Left renal cortex interstitium (tissue), 4 donors: ENCODE measurements at regions not wholly inside any gene's neighbourhood (a gene's known extent, or its start where the extent isn't known, plus 50 kb on each side); places are given as distances from the start of the nearest gene placed in this dataset.

Source experiments
- DNase-seq, 4 donors: peaks; one replicate each; pipeline ENCODE4 v3.0.0-alpha.2; 2013; ENCODE audit warnings: low read depth in 4 of 4, low spot score in 2 of 4, missing footprints in 1 of 4

DNA sequence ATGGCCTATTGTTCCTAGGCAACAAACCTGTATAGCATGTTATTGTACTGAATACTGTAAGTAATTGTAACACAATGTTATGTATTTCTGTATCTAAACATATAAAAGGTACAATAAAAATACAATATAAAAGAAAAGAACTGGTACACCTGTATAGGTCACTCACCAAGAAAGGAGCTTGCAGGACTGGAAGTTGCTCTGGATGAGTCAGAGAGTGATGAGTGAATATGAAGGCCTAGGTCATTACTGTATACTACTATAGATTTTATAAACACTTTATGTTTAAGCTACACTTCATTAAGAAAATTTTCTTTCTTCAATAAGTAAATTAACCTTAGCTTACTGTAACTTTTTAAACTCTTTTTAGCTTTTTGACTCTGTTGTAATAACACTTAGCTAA lies 559.9 kb downstream of the PLPP3 start:
- DNase-seq: no peak

DNA sequence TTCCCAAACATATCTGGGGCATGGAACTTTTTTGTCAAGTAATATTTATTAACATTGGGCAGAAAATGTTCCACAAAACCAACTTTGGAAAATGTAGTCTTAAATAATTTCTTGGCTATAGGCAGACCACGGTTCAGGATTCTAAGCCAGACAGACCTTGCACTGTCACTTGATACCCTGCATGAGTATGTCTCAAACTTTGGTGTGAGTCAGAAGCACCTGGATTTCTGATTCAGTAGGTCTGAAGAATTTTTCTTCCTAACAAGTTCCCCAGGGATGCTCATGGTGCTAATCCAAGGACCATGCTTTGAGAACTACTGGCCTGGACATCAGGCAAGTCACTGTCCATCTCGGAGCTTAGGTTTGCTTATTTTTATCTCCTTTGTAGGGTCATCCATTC lies 562.0 kb downstream of the PLPP3 start:
- no peak for DNase-seq

DNA sequence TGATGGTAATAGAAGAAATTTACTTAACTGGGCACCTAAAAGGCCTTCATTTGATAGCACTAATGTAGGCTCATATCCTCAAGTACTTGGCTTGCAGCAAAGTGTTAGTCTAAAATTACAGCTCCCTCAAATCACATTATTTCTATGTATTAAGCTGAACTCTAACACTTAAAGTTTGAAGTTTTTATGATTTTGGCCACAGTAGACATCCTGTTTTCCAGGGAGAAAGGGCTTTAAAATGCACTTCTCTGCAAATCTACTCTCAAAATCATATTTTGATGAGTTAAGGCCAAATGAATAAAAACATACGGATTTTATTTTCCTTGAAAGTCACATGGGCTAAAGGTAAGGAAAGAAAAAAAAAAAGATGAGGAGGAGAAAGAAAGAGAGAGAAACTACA lies 575.5 kb downstream of the PLPP3 start:
- peak in 2 of 4 donors; percentile 6 to 16 for DNase-seq

DNA sequence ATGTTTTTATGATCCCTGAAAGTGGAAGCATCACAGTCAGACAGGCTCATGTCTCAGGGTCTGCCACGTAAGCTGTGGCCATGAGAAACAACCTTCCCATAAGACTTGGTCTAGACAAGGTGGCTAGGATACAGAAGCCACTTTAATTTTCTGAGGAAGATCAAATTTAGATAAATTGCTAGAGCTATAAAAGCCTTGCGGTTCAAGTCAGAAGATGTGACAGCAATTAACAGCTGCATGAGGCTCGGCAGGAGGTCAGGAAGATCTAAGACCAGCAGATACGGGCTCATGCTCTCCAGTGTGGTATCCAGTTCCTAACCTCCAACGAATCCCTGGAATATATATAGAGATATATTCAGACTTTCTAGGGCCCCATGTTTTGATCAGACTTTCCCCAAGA lies 577.1 kb downstream of the PLPP3 start:
- no peak for DNase-seq

DNA sequence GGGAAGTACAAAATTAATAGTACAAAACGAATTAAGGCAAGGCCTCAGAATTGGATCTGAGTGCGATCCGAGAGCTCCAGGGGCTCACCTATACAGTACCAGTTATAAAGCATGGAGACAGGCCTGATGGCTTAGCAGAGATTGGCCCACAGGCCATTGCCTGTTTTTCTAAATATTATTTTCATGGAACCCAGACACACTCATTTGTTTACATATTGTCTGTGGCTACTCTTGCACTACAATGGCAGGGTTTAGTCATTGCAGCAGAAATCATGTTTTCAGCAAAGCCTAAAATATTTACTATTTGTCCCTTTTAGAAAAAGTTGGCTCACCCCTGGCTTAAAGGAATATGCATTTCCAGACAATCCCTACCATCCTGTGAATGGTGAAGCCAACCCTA lies 578.9 kb downstream of the PLPP3 start:
- no peak for DNase-seq

DNA sequence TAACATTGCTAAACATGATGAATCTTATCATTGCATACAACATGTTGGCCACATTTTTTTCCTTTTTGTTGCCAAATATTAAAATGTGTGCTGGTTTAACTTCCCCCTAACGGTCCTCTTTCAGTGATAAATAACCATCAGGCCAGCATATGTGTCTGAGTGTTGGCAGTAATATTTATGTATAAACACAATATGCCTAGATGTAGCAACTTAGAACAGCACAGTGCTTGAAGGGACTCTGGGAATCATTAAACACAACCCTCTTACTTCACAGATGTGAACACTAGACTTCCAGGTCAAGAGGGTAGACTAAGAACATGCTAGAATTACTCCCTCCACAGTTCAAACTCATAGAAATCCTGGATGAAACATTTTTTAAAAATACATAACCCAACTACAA lies 581.8 kb downstream of the PLPP3 start:
- no peak for DNase-seq

DNA sequence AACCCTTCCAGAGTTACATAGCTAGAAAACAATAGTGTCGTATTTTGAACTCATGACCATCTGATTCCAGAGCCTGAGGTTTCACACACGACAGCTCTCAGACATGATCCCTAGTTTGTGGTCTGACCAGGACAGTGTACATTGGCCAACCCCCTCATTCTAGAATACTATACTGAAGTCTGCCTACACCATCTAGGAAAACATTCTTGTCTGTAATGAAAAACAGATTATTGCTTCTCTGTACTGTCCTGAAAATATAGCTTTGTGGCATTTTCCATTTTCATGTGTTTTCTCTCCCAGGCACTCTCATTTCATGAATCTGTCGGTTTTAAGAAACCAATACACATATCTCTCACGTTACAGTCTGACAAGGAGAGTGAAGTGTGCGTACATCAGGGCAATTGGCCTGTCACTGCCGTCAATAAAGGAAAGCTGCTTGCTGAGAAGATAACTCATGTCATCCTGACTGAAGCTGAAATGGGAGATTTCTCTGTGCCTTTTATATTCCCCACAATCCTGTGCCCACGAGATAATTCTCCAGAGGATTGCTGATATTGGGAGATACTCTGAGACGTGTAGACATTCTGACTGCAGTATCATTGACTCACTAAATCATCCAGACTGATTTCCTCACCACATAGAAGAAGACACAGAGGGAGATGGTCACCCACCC lies 585.6 kb downstream of the PLPP3 start:
- no peak for DNase-seq

DNA sequence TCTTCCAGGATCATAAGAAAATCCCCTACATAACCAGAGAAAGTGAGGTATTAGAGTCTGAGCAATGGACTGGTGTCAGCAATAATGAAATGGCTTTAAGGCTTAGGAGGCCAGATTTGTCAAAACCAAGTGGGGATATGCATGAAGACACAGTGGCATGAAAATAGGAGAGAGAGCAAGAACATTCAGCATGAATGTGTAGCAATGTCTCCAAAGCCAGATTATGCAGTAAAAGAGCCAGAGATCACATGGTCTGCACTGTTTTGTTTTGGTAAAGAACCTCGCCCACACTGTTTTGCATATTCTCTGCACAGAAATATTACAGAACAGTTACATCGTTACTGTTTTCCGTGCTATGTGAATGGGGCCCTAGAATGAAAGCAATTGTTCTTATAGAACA lies 589.4 kb downstream of the PLPP3 start:
- no peak for DNase-seq

DNA sequence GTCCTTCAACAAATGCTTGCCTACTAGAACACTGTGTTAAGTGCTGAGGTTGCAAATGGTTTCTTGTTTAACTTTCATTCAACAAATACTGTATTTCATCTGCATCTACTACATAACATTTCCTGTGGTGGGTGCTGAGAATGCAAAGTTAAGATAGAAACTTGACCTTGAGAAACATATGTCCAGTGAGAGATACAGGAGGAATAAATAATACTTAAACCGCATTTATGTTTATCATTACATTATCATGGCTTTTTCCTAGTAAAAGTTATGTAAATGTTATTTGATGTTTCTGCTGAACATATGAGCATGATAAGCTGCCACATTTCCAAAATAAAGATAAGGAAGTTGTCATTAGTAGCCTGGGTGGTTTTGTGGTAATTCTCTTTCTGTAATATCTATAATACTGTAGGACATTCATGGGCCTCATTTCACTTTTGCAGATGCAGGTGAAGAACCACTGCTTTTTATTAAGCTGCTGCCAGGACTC lies 590.4 kb downstream of the PLPP3 start:
- DNase-seq: no peak

DNA sequence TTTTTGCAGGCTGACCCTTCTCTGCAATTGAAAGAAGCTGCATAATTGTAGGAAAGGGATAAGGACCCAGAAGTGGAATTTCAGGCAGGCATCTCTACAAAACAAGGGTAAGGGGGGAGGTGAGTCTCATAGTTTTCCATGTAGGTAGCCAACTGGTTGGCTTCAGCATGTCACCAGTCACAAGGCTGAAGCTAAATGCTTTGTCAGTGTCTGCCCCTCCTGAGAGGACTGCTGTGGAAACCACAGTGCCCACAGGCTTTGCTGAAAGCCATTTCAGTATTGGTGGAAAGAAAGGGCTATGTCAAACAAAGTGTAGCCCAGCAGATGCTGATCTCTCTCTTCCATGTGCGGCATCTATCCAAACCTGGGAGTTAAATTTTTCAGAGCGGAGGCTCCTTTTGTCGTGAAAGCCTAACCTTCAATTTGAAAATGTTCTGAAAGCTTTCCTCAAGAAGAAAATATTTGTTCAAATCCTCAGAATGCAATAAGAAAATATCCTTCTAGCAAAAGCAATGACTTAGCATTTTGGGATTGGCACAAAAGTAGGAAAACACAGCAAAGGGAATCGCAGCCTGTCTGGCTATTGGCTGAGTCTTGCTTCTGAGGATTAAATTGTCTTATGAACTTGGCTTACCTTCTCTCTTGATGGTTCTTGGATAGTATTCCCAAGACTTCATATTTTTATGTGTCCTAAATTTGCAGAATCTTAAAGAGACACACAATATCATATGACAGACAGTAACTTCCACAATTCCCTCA lies 591.7 kb downstream of the PLPP3 start:
- no peak for DNase-seq

DNA sequence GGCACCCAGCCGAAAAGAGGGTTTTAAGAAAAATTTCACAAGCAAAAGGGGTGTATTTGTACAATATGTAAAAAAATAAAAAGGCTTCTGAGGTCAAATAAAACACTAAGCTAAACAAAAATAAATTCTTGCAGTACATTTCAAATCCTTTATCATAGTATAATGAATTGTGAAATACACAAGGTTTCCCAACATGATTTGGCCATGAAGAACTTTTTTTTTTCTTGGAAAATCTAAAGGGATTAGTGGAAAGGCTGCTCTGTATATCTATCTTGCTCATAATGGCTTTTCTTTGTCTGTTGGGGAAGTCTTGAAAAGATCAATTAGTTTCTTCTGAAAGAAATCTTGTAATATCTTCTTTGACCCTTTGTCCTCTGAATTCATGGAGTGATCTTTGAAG lies 593.4 kb downstream of the PLPP3 start:
- DNase-seq: no peak

DNA sequence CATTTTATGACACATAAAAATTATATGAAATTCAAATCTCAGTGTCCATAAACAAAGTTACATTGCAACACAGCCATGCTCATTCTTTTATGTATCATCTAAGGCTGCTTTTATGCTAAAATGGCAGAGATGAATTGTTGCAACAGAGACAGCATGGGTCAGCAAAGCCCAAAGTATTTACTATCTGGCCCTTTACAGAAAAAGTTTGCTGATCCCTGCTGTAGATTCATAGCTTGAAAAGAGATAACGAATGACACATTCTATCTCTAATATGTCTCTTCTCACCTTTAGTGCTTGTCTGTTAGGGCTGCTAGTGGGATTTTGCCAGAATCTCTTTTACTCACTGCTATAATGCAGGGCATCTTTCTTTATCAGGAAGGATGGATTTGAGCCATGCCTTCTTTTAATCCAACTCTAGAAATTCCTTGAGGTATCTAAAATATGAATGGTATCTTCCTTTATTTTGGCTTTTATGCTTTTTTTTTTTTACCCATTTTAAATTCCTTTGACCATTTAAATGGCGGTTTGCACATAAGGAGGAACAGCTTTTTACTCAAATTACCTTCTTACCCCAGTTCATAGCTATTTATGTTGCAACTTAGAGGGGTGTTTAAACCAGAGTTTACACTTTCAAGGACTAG lies 598.2 kb downstream of the PLPP3 start:
- DNase-seq: no peak

DNA sequence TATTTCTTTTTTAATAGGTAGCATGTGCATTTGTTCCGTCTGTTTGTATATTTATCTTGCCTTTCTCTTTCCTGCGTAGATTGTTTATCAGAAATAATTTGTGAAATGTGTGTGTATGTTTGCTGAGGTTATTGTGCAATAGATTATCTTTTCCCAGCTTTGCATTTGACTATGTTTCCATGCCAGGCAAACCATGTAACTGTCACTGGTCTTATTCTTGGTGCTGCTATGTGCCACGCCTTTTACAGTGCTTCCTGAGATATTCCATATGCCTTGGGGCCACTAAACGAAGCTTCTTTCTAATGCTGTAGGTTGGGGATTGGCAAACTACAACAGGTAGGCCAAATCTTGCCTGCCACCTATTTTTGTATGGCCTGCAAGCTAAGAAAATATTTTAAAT lies 598.8 kb downstream of the PLPP3 start:
- DNase-seq: no peak

DNA sequence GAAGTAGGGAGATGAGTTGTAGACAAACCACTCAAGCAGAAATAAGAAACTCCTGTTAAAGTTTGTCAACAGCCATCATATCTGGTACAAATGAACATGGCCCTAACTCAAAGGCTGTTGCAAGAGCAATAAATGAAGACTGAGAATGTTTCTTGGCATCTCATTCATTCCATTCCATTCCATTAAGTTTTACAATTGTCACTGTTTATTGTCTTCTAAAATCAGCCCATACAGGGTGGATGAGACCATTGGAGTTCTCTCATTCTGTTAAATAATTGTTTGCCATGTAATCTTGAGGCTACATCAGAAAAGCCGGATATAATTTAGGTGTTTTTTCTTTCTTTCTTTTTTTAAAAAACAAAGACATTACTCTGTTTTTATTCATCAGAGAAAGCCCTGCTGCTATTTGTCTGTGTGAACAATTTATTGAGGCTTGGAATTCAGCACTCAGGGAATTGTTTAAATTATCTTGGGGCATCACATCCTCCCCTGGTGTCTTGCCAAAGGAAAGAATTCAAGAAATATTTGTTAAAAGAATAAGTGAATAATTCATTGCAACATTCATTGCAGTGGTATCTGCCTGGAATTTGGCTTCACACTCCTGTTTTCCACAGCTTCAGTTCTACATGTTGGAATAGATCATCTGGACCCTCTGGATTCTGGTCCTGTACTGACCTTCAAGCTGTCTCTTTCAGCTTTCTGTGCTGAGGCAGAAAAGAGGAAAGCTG lies 604.5 kb downstream of the PLPP3 start:
- DNase-seq: no peak

DNA sequence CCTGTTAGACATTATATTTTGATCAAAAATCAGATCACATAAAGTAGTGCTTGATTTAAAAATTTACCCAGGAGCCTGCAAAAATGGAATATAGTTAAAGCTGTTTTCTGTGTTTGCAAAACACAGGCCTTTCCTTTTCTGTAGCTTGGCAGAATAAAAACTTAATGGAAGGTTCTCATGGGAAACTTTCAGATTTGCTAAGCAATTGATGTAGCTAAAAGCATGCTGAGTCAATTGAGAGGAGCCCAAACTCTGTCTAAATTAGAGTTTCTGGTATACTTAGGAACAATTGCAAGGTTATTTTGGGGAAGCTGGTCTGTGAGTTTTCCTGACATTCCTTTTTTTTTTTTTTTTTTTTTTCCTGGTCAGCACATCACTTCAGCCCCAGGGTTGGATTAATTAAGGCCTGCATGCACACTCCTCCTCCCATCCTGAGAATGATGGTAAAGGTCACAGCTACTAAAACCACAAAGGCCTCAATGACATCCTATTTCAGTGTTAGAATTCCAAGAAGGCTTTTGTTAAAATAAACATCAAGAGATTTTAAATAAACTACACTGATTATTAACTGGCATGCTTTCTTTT lies 608.7 kb downstream of the PLPP3 start:
- no peak for DNase-seq

DNA sequence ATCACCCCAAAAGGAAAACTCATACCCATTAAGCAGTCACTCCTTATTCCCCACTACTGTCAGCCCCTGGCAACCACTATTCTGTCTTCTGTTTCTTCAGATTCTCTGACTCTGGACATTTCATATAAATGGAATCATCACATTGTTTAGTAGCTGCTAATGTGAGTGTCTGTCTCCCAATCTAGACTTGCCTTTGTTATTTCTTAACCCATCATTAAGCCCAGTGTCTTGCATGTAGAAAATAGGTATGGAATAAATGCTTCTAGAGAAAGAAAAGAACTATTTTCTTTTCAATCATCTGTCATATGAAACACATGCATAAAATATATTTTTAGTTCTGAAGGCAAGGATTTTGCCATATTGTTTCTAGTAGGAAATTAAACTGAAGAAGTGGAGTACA lies 610.0 kb downstream of the PLPP3 start:
- DNase-seq: no peak

DNA sequence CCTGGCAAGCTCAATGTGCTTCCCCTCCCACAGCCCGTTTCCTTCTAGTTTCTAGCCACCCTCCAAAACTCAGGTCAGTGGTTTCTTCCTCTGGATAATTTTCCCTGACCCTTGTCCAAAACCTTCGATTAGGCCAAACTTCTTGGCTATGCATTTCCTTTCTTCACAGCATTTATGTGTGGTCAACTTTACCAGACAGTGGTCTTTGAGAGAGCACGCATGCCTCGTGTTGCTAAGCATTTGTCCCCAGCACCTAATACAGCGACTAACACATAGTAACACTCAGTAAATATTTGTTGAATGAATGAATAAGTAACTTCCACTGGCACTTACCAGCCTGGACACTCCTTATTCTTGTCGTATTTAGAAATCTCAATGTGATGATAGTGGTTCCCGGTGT lies 610.7 kb downstream of the PLPP3 start:
- DNase-seq: no peak

DNA sequence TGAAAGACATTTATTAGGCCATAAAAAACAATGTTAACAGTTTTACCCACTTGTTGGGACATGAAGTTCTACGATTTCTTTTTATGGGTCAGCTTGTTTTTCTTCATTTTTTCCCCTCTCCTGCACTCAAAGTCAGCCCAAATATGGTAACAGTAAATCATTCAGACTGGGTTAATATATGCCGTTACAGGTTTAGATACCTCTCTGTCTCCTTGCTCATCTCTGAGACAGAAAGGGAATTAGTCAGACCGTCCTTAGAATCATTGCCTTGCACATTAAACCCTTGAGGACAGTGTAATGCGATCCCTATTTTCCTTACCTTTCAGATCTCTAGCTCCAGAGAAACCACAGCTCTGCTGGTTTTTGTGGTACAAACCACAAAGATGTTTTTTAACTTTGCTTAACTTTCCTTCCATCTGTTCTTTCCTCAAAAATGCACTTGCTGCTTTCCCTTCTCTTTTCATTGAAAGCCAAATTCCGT lies 613.3 kb downstream of the PLPP3 start:
- DNase-seq: no peak

DNA sequence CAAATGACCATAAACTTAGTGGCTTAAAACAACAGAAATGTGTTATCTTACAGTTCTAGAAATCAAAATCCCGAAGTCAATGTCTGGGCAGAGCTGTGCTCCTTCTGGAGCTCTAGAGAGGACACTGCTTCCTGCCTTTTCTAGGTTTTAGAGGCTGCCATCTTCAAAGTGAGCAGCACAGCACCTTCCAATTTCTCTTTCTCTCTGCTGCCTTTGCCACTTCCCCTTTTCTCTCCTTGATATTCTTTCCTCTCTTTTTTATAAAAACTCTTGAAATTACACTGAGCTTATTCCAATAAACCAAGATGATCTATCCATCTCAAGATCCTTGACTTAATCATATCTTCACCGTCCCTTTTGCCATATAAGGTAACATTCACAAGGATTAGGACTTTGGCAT lies 616.9 kb downstream of the PLPP3 start:
- no peak for DNase-seq

DNA sequence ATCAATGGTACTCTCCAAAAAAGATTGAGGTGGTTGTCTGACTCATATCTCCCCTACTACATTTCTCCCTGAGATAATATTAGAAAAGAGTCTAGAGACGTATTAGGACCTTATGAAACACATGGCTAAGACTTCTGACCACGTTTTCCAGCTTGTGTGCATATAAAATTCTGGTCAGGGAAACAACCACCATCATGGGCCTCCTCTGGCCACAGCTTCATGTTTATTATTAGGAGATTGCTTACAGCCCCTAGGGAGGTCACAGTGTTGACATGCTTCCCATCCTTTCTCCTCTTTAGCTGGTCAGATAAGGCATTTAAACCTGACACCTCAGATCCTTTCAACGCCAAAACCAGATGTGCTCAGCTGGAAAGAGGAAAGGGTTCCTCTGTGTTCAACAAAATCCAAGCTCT lies 620.2 kb downstream of the PLPP3 start:
- DNase-seq: no peak

DNA sequence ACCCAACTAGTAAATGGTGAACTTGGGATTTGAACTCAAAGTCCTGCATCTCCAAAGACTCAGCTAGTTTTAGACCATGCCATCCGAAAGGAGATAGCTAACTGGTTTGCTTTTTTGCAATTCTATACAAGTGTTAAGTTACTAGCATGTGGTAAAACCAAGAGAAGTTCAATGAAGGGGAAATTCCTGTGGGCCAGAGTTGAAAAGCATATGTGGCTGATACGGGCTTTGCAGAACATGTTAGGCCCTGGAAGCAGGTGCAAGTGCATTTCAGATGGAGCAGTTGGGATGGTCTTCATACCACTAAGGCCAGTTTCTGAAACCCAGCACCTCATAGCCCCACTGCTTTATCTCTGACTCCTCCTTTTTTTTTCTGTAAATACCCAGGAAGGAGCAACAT lies 620.9 kb downstream of the PLPP3 start:
- no peak for DNase-seq
